Liver (tissue), 3 donors: ENCODE measurements at regions not wholly inside any gene's neighbourhood (a gene's known extent, or its start where the extent isn't known, plus 50 kb on each side); places are given as distances from the start of the nearest gene placed in this dataset.

Experiments used
- JUND ChIP-seq, 2 donors: IDR thresholded peaks; 2 replicates each; pipeline ENCODE4 v1.6.1; 2016; ENCODE audit warnings: antibody characterized with exemption in 2 of 2
- RAD21 ChIP-seq, 2 donors: IDR thresholded peaks; 2 replicates each; pipeline ENCODE4 v1.6.1; 2016; ENCODE audit warnings: antibody characterized with exemption in 2 of 2, mild to moderate bottlenecking in 2 of 2
- REST ChIP-seq: IDR thresholded peaks from 2 replicates; pipeline ENCODE4 v1.6.1; 2016; ENCODE audit warnings: antibody characterized with exemption, mild to moderate bottlenecking
- SP1 ChIP-seq: IDR thresholded peaks from 2 replicates; pipeline ENCODE4 v1.6.1; 2018; ENCODE audit warnings: antibody characterized with exemption, mild to moderate bottlenecking
- TF ChIP-seq, protein P1 (sequence below): IDR thresholded peaks from 2 replicates; pipeline ENCODE4 v1.6.1; 2016; ENCODE audit warnings: antibody characterized with exemption
- TF ChIP-seq, protein P2 (sequence below): fragments of 150-350 bp; IDR thresholded peaks from 2 replicates; pipeline ENCODE4 v1.5.1; 2017; ENCODE audit warnings: improper control_type of control experiment, low read depth, low read length; ENCODE audit not compliant: missing input control
- donor health status: healthy.
- donor health status: healthy.

DNA sequence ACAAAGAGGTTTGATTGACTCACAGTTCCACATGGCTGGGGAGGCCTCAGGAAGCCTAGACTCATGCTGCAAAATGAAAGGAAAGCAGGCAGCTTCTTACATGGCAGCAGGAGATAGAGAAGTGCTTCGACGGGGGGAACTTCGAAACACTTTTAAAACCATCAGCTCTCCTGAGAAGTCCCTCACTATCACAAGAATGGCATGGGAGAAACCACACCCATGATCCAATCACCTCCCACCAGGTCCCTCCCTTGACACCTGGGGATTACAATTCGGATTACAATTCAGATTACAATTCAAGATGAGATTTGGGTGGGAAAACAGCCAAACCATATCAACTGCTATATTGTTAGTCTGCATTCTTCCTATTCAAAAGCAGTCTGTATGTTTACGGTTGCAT is 322.3 kb upstream of the ISL1 start:
- TF ChIP-seq, protein P1, sequence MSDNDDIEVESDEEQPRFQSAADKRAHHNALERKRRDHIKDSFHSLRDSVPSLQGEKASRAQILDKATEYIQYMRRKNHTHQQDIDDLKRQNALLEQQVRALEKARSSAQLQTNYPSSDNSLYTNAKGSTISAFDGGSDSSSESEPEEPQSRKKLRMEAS = no peak
- TF ChIP-seq, protein P2, sequence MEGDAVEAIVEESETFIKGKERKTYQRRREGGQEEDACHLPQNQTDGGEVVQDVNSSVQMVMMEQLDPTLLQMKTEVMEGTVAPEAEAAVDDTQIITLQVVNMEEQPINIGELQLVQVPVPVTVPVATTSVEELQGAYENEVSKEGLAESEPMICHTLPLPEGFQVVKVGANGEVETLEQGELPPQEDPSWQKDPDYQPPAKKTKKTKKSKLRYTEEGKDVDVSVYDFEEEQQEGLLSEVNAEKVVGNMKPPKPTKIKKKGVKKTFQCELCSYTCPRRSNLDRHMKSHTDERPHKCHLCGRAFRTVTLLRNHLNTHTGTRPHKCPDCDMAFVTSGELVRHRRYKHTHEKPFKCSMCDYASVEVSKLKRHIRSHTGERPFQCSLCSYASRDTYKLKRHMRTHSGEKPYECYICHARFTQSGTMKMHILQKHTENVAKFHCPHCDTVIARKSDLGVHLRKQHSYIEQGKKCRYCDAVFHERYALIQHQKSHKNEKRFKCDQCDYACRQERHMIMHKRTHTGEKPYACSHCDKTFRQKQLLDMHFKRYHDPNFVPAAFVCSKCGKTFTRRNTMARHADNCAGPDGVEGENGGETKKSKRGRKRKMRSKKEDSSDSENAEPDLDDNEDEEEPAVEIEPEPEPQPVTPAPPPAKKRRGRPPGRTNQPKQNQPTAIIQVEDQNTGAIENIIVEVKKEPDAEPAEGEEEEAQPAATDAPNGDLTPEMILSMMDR = no peak
- TF ChIP-seq REST (no peak), RAD21 (IDR thresholded peaks at IDR 0.05) (no peak), JUND (IDR thresholded peaks at IDR 0.05) (no peak), SP1 (no peak)
